Vagina (tissue), 2 donors: ENCODE measurements at regions not wholly inside any gene's neighbourhood (a gene's known extent, or its start where the extent isn't known, plus 50 kb on each side); places are given as distances from the start of the nearest gene placed in this dataset.

Source experiments
- POLR2AphosphoS5 ChIP-seq, 2 donors: sonication (generic); formaldehyde crosslinking; IDR thresholded peaks; one replicate each; pipeline ENCODE4 v1.9.0; 2017; ENCODE audit warnings: antibody characterized with exemption in 2 of 2, mild to moderate bottlenecking in 2 of 2, low read depth in 1 of 2; ENCODE audit not compliant: insufficient read depth in 1 of 2
- TF ChIP-seq, protein P1 (sequence below), 3 experiments: fragments of 450-650 bp in 2 of 3; fragments of 200-600 bp in 1 of 3; sonication (generic) in 1 of 3; IDR thresholded peaks; one replicate each; pipeline ENCODE4 v1.5.1; 2017 to 2019; ENCODE audit warnings: antibody characterized with exemption in 3 of 3, mild to moderate bottlenecking in 2 of 3, moderate library complexity in 2 of 3

DNA sequence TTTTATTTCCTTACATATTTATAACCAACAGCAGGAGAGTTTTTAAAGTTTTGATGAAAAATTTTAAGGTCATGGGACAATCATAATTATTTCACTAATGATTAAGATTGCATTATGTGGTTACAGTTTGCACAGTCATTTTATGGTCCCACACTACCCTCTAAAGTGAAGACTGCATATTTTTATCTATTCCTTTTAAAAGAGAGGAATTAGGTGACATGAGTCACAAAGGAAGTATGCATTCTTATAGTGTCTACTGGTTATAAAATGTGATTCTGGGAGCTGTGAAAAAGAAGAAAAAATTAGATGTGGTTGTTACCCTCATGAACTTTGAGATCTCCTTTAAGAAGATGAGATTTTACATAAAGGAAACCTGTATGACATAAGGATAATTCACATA, 87.9 kb upstream of the GRIA1 start:
- TF ChIP-seq, protein P1, sequence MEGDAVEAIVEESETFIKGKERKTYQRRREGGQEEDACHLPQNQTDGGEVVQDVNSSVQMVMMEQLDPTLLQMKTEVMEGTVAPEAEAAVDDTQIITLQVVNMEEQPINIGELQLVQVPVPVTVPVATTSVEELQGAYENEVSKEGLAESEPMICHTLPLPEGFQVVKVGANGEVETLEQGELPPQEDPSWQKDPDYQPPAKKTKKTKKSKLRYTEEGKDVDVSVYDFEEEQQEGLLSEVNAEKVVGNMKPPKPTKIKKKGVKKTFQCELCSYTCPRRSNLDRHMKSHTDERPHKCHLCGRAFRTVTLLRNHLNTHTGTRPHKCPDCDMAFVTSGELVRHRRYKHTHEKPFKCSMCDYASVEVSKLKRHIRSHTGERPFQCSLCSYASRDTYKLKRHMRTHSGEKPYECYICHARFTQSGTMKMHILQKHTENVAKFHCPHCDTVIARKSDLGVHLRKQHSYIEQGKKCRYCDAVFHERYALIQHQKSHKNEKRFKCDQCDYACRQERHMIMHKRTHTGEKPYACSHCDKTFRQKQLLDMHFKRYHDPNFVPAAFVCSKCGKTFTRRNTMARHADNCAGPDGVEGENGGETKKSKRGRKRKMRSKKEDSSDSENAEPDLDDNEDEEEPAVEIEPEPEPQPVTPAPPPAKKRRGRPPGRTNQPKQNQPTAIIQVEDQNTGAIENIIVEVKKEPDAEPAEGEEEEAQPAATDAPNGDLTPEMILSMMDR (IDR thresholded peaks at IDR 0.05) = no peak
- no peak for TF ChIP-seq POLR2AphosphoS5 (IDR thresholded peaks at IDR 0.05; ENCODE audit: insufficient read depth in 1 of 2, low read depth in 1 of 2)
